ENCODE measurements at regions not wholly inside any gene's neighbourhood (a gene's known extent, or its start where the extent isn't known, plus 50 kb on each side); places are given as distances from the start of the nearest gene placed in this dataset.

DNA sequence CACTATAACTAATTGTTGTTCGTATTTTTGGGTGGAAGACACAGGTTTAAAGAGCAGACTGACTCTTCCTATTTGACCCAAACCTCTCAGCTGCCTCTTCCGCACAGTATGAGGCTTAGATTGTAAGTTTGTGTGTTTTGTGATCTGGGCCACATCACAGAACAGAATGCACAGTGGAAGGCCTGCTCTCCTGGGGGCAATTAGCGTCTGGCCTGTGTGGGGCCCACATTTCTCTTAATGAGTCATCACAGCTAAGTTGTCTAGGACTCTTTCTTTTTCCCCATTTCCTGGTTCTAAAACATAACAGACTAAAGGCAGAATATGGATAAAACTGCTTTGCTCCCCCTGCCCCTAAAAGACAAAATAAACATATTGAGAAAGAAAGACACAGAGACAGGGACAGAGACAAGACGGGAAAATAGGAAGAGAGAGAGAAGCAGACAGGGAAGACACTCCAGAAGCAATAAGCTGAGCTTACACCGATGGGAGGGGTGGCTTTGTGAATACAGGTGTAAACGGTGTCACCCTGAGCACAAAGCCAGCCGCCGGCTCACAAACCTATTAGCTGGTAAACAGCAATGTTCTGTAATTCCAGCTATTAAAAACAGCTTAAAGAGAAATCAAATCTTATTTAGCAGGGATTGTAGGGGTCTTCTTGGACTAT lies 127.4 kb upstream of the OPCML start:
- ATAC-seq, result no peak
- no peaks in the 10 kb centered on the region for H3K9me3 Mint-ChIP-seq
- H3K36me3 Mint-ChIP-seq, result no peaks in the 10 kb centered on the region
- intact Hi-C loops (cut with micrococcal nuclease), result no loop called here
- Histone ChIP-seq H3K4me1 (ENCODE audit: control insufficient read depth, insufficient read depth, low read length) (no peaks in the 10 kb centered on the region), H3K36me3 (ENCODE audit: control insufficient read depth, insufficient read depth, low read length) (no peaks in the 10 kb centered on the region), H3K27ac (ENCODE audit: low read length) (no peak overlapping the region), H3K27me3 (ENCODE audit: control insufficient read depth, insufficient read depth, low read length) (no peaks in the 10 kb centered on the region), H3K9me3 (ENCODE audit: control insufficient read depth, insufficient read depth, low read length) (no peaks in the 10 kb centered on the region), H3K4me3 (ENCODE audit: low read length) (no peak overlapping the region)
- WGBS (ENCODE audit: insufficient coverage), result 66% methylated on average over 6 of the region's 8 CpGs
- H3K4me3 Mint-ChIP-seq, result no peak overlapping the region
- H3K27me3 Mint-ChIP-seq (ENCODE audit: low read depth in 2 of 2), result no peaks in the 10 kb centered on the region
- no peaks in the 10 kb centered on the region for H3K4me1 Mint-ChIP-seq
- no peak overlapping the region for H3K27ac Mint-ChIP-seq
- DNase-seq, result no peak
- TF ChIP-seq, protein P1, sequence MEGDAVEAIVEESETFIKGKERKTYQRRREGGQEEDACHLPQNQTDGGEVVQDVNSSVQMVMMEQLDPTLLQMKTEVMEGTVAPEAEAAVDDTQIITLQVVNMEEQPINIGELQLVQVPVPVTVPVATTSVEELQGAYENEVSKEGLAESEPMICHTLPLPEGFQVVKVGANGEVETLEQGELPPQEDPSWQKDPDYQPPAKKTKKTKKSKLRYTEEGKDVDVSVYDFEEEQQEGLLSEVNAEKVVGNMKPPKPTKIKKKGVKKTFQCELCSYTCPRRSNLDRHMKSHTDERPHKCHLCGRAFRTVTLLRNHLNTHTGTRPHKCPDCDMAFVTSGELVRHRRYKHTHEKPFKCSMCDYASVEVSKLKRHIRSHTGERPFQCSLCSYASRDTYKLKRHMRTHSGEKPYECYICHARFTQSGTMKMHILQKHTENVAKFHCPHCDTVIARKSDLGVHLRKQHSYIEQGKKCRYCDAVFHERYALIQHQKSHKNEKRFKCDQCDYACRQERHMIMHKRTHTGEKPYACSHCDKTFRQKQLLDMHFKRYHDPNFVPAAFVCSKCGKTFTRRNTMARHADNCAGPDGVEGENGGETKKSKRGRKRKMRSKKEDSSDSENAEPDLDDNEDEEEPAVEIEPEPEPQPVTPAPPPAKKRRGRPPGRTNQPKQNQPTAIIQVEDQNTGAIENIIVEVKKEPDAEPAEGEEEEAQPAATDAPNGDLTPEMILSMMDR (IDR thresholded peaks at IDR 0.05), result no peak

DNA sequence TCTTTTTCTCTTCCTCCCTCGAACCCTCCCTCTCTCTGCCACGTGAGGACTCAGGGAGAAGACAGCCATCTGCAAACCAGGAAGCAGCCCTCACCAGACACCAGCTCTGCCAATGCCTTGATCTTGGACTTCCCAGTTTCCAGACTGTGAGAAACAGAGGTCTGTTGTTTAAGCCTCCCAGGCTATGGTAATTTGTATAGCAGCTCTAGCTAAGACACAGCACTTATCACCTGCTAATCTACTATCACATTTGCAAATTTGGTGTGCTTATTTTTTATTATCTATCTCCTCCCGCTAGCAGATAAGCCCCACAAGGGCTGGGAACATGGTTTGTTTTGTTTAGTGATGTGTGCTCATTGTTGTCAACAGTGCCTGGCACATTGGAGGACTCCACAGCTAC lies 124.8 kb upstream of the OPCML start:
- Mint-ChIP-seq H3K4me3 (no peak overlapping the region), H3K36me3 (no peaks in the 10 kb centered on the region), H3K27ac (no peak overlapping the region), H3K27me3 (ENCODE audit: low read depth in 2 of 2) (no peaks in the 10 kb centered on the region), H3K4me1 (no peaks in the 10 kb centered on the region), H3K9me3 (no peaks in the 10 kb centered on the region)
- no peaks in the 10 kb centered on the region for H3K9me3 ChIP-seq (ENCODE audit: control insufficient read depth, insufficient read depth, low read length)
- no peaks in the 10 kb centered on the region for H3K27me3 ChIP-seq (ENCODE audit: control insufficient read depth, insufficient read depth, low read length)
- no peak overlapping the region for H3K27ac ChIP-seq (ENCODE audit: low read length)
- TF ChIP-seq, protein P1 (IDR thresholded peaks at IDR 0.05), result no peak
- H3K4me1 ChIP-seq (ENCODE audit: control insufficient read depth, insufficient read depth, low read length), result no peaks in the 10 kb centered on the region
- ATAC-seq, result no peak
- no peaks in the 10 kb centered on the region for H3K36me3 ChIP-seq (ENCODE audit: control insufficient read depth, insufficient read depth, low read length)
- DNase-seq, result no peak
- no peak overlapping the region for H3K4me3 ChIP-seq (ENCODE audit: low read length)
- intact Hi-C loops (cut with micrococcal nuclease), result no loop called here
- 74% methylated on average over 3 of the region's 3 CpGs for WGBS (ENCODE audit: insufficient coverage)

DNA sequence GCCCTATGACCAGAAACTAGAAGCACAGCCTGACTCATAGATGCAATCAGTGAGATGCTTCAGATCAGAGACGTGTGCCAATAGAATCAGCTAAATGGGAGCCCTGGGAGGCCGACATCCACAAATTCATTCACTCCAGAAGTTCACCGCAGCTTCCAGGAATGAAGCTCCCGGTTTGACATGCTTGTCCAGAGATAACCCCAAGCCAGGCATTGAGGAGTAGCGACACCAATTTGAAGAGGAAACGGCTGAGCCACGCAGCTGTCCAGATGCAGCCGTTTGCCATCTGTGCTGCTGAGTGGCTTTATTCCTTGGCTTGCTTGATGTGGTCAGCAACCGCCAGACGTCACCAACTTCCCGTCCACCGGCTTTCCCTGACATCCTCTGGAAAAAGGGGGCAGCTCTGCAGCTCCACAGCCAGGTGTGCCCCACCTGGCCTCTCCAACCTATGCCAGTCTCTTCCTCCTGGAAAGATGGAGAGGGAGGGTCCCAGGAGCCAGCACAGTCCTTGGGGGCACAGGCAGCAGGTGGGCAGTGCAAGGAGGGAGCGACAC lies 123.9 kb upstream of the OPCML start:
- Mint-ChIP-seq H3K27ac (no peak overlapping the region), H3K9me3 (no peaks in the 10 kb centered on the region), H3K4me3 (no peak overlapping the region), H3K27me3 (ENCODE audit: low read depth in 2 of 2) (peaks cover 0 to 4% of the 10 kb centered on the region in 2 donors), H3K4me1 (no peaks in the 10 kb centered on the region), H3K36me3 (no peaks in the 10 kb centered on the region)
- ATAC-seq (no peak), DNase-seq (no peak)
- no peaks in the 10 kb centered on the region for H3K9me3 ChIP-seq (ENCODE audit: control insufficient read depth, insufficient read depth, low read length)
- no peak overlapping the region for H3K27ac ChIP-seq (ENCODE audit: low read length)
- intact Hi-C loops (cut with micrococcal nuclease), result no loop called here
- no peak overlapping the region for H3K4me3 ChIP-seq (ENCODE audit: low read length)
- no peaks in the 10 kb centered on the region for H3K36me3 ChIP-seq (ENCODE audit: control insufficient read depth, insufficient read depth, low read length)
- TF ChIP-seq, protein P1 (IDR thresholded peaks at IDR 0.05), result no peak
- H3K27me3 ChIP-seq (ENCODE audit: control insufficient read depth, insufficient read depth, low read length), result no peaks in the 10 kb centered on the region
- WGBS (ENCODE audit: insufficient coverage), result 75% methylated on average over 13 of the region's 13 CpGs
- H3K4me1 ChIP-seq (ENCODE audit: control insufficient read depth, insufficient read depth, low read length), result no peaks in the 10 kb centered on the region
